Tibial nerve (tissue), 4 donors: ENCODE measurements at regions not wholly inside any gene's neighbourhood (a gene's known extent, or its start where the extent isn't known, plus 50 kb on each side); places are given as distances from the start of the nearest gene placed in this dataset. TPM values are rescaled to one million over a fixed set of nuclear protein-coding genes. Genes with fewer than 3 reads are reported as not detected.
"Not testable (repeated sequence)": the region's sequence is repeated elsewhere in the genome, so short reads cannot be mapped to it uniquely, and the experiment has no call there.

Experiments used
- DNase-seq, 2 donors: peaks; one replicate each; pipeline ENCODE4 v3.0.0-alpha.2; 2019; ENCODE audit warnings: low spot score in 2 of 2
- H3K27ac ChIP-seq, 4 donors: fragments of 200-600 bp; sonication (generic) in 3 of 4; one replicate each; pipeline ENCODE4 v1.5.1; 2017 to 2019; ENCODE audit warnings: mild to moderate bottlenecking in 1 of 4
- H3K27me3 ChIP-seq, 2 donors: fragments of 200-600 bp; sonication (generic) in 1 of 2; one replicate each; pipeline versions ENCODE4 v1.5.1 to v1.6.0; 2017 to 2019
- H3K36me3 ChIP-seq, 3 donors: fragments of 200-600 bp; sonication (generic); one replicate each; pipeline ENCODE4 v1.5.1; 2018 to 2019
- H3K4me1 ChIP-seq, 4 donors: fragments of 200-600 bp; sonication (generic) in 3 of 4; one replicate each; pipeline ENCODE4 v1.5.1; 2017 to 2019
- H3K4me3 ChIP-seq, 4 donors: fragments of 200-600 bp; sonication (generic) in 3 of 4; one replicate each; pipeline ENCODE4 v1.5.1; 2017 to 2019; ENCODE audit warnings: mild to moderate bottlenecking in 1 of 4, moderate library complexity in 1 of 4
- H3K9me3 ChIP-seq, 4 donors: fragments of 200-600 bp; sonication (generic) in 3 of 4; one replicate each; pipeline ENCODE4 v1.5.1; 2017 to 2019
- EP300 ChIP-seq, 2 donors: sonication (generic); formaldehyde crosslinking; IDR thresholded peaks; one replicate each; pipeline ENCODE4 v1.6.1; 2017; ENCODE audit warnings: antibody characterized with exemption in 2 of 2, mild to moderate bottlenecking in 1 of 2
- POLR2A ChIP-seq, 2 donors: fragments of 450-650 bp; IDR thresholded peaks; one replicate each; pipeline ENCODE4 v1.6.1; 2017; ENCODE audit warnings: antibody characterized with exemption in 2 of 2, mild to moderate bottlenecking in 2 of 2, moderate library complexity in 2 of 2
- WGBS, 2 donors: methylation state at CpG; one replicate each; pipeline ENCODE4 v1.1.5; 2018; 5-methylcytosine and 5-hydroxymethylcytosine counted together
- small RNA-seq: library from RNA; depleted of rRNA; stranded (forward); fragments of <200 nt; gene quantifications from one replicate; pipeline ENCODE3, GENCODE V24; 2016
- TF ChIP-seq, protein P1 (sequence below), 5 experiments: fragments of 200-600 bp in 3 of 5; fragments of 450-650 bp in 2 of 5; sonication (generic) in 3 of 5; IDR thresholded peaks; one replicate each; pipeline ENCODE4 v1.5.1; 2016 to 2019; ENCODE audit warnings: antibody characterized with exemption in 5 of 5, mild to moderate bottlenecking in 3 of 5, moderate library complexity in 2 of 5

GRCh38 chr19:22491746-22492145 lies 69.6 kb upstream of the ZNF98 start:
- no peak for DNase-seq
- Histone ChIP-seq H3K4me3 (no peak overlapping the region), H3K27me3 (no peaks in the 10 kb centered on the region), H3K4me1 (no peaks in the 10 kb centered on the region), H3K9me3 (peaks cover 0 to 71% (median 1%) of the 10 kb centered on the region in 4 donors), H3K27ac (no peak overlapping the region), H3K36me3 (no peaks in the 10 kb centered on the region)
- WGBS, 2 donors, result 50 to 63% methylated on average over 2 of the region's 2 CpGs
- TF ChIP-seq, protein P1, sequence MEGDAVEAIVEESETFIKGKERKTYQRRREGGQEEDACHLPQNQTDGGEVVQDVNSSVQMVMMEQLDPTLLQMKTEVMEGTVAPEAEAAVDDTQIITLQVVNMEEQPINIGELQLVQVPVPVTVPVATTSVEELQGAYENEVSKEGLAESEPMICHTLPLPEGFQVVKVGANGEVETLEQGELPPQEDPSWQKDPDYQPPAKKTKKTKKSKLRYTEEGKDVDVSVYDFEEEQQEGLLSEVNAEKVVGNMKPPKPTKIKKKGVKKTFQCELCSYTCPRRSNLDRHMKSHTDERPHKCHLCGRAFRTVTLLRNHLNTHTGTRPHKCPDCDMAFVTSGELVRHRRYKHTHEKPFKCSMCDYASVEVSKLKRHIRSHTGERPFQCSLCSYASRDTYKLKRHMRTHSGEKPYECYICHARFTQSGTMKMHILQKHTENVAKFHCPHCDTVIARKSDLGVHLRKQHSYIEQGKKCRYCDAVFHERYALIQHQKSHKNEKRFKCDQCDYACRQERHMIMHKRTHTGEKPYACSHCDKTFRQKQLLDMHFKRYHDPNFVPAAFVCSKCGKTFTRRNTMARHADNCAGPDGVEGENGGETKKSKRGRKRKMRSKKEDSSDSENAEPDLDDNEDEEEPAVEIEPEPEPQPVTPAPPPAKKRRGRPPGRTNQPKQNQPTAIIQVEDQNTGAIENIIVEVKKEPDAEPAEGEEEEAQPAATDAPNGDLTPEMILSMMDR (IDR thresholded peaks at IDR 0.05), result no peak
- TF ChIP-seq EP300 (IDR thresholded peaks at IDR 0.05) (no peak), POLR2A (IDR thresholded peaks at IDR 0.05) (no peak)

DNA sequence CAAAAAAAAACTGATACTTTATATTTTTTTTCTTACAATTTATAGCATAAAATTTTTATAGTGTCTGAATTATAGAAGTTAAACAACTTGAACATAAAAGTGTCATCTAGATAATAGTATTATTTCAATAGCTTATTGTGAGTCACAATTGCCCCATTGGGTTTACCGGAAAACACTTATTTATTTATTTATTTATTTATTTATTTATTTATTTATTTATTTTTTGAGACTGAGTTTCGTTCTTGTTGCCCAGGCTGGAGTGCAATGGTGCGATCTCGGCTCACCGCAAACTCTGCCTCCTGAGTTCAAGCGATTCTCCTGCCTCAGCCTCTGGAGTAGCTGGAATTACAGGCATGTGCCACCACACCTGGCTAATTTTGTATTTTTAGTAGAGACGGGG lies 61.4 kb upstream of the ZNF98 start:
- not testable (repeated sequence) for H3K4me3 ChIP-seq, H3K4me1 ChIP-seq, H3K27me3 ChIP-seq, DNase-seq, H3K27ac ChIP-seq, H3K36me3 ChIP-seq
- peaks cover 0 to 74% (median 11%) of the 10 kb centered on the region in 4 donors for H3K9me3 ChIP-seq
- WGBS, 2 donors, result 80 to 87% methylated on average over 7 of the region's 7 CpGs

DNA sequence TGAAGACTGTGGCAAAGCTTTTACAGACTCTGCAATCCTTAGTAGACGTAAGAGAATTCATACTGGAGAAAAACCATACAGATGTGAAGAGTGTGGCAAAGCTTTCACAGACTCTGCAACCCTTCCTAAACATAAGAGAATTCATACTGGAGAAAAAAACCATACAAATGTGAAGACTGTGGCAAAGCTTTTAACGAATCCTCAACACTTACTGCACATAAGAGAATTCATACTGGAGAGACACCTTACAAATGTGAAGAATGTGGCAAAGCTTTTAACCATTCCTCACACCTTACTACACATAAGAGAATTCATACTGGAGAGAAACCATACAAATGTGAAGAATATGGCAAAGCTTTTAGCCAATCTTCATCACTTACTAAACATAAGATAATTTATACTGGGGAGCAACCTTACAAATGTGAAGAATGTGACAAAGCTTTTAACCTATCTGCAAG lies 50.1 kb upstream of the ZNF98 start:
- H3K27me3 ChIP-seq, result no peaks in the 10 kb centered on the region
- 76 to 78% methylated on average over 2 of the region's 2 CpGs for WGBS, 2 donors
- peaks cover 5 to 96% (median 43%) of the 10 kb centered on the region in 4 donors for H3K9me3 ChIP-seq
- no peaks in the 10 kb centered on the region for H3K4me1 ChIP-seq
- TF ChIP-seq EP300 (IDR thresholded peaks at IDR 0.05) (no peak), POLR2A (IDR thresholded peaks at IDR 0.05) (no peak)
- TF ChIP-seq, protein P1 (IDR thresholded peaks at IDR 0.05), result no peak
- no peak for DNase-seq
- no peak overlapping the region for H3K4me3 ChIP-seq
- H3K36me3 ChIP-seq, result no peaks in the 10 kb centered on the region
- no peak overlapping the region for H3K27ac ChIP-seq

Small RNA genes in the stretch of these regions (small RNA-seq; reads per million reads assigned to genes)
- gene AC004004.1, result not detected
